ENCODE measurements at regions not wholly inside any gene's neighbourhood (a gene's known extent, or its start where the extent isn't known, plus 50 kb on each side); places are given as distances from the start of the nearest gene placed in this dataset.

- TF ChIP-seq, protein P1, sequence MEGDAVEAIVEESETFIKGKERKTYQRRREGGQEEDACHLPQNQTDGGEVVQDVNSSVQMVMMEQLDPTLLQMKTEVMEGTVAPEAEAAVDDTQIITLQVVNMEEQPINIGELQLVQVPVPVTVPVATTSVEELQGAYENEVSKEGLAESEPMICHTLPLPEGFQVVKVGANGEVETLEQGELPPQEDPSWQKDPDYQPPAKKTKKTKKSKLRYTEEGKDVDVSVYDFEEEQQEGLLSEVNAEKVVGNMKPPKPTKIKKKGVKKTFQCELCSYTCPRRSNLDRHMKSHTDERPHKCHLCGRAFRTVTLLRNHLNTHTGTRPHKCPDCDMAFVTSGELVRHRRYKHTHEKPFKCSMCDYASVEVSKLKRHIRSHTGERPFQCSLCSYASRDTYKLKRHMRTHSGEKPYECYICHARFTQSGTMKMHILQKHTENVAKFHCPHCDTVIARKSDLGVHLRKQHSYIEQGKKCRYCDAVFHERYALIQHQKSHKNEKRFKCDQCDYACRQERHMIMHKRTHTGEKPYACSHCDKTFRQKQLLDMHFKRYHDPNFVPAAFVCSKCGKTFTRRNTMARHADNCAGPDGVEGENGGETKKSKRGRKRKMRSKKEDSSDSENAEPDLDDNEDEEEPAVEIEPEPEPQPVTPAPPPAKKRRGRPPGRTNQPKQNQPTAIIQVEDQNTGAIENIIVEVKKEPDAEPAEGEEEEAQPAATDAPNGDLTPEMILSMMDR (IDR thresholded peaks at IDR 0.05), result no peak
- TF ChIP-seq EP300 (IDR thresholded peaks at IDR 0.05), result no peak
Measured at GRCh38 chr19:31120952-31121351, 228.3 kb downstream of the TSHZ3 start.

Measured in tibial nerve (tissue), 4 donors.